Heart left ventricle (tissue), 13 donors: ENCODE measurements at regions not wholly inside any gene's neighbourhood (a gene's known extent, or its start where the extent isn't known, plus 50 kb on each side); places are given as distances from the start of the nearest gene placed in this dataset.

ENCODE experiments used
- CTCF ChIP-seq, 12 donors: fragments of 200-600 bp; sonication (generic) in 4 of 12; IDR thresholded peaks; one replicate each; pipeline versions ENCODE4 v1.5.0 to v1.8.0; 2018 to 2022; ENCODE audit warnings: antibody characterized with exemption in 12 of 12, mild to moderate bottlenecking in 5 of 12
- POLR2A ChIP-seq, 2 donors: fragments of 450-650 bp; IDR thresholded peaks; one replicate each; pipeline ENCODE4 v1.6.1; 2017; ENCODE audit warnings: antibody characterized with exemption in 2 of 2, mild to moderate bottlenecking in 2 of 2, moderate library complexity in 2 of 2
- donor health status: ischemic (EF 13 %, LVEDD 7.1; RV severe dilation, severe dysfunction).
- donor health status: DM: no; HTN: yes; CAD: no.
- donor health status: DM: no; HTN: no; CAD: no.
- donor health status: ischemic (EF 25% LVEDD 6.9; RV normal size, moderate dysfunction).
- donor health status: ischemic (EF 25% LVEDD 5.7; RV mildly dilated, moderate dysfunction).
- donor health status: ischemic (EF 35%, LVEDD 5.7; RV mildly dilated, moderate dysfunction).
- donor health status: nonischemic (EF 11% LVEDD 7.7; RV severe dilation, severe dysfunction).
- donor health status: DM: yes; HTN: yes; CAD: no.
- donor health status: PGD.
- donor health status: ischemic (EF 29% LVEDD 5.4; RV normal size, mild dysfunction).
- donor health status: nonischemic (EF 23%, LVEDD 6.1; RV moderate dilation, normal function).

GRCh38 chr2:180698668-180699067 lies 281.7 kb upstream of the UBE2E3 start:
- TF ChIP-seq CTCF (IDR thresholded peaks at IDR 0.05) (no peak), POLR2A (IDR thresholded peaks at IDR 0.05) (no peak)
